ENCODE measurements at regions not wholly inside any gene's neighbourhood (a gene's known extent, or its start where the extent isn't known, plus 50 kb on each side); places are given as distances from the start of the nearest gene placed in this dataset.

DNA sequence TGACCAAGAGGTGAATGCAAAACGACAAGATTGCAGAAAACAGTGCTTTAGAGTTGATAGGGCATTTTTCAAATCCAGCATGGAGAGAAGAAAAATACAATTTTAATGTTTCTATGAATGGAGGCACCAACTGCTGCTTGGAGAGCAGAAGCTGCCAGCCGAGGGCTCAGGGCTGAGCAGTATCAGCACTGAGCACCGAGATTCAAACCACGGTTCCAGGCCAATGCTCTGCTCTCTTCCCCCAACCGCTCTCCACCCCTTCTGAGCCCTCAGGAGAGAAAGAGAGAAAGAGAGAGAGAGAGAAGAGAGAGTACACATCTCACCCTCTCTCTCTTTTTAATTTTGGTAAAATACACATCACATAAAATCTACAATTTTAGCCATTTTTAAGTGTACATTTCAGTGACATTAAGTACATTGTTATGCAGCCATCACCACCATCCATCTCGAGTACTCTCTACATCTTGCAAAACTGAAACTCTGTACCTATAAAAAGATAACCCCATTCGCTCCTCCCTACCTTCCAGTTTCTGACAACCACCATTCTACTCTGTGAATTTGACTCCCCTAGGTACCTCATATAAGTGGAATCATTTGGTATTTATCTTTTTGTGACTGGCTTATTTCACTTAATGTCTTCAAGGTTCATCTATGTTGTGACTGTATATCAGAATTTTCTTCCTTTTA lies 333.3 kb downstream of the MIAT start:
- no peaks in the 10 kb centered on the region for H3K9me3 Mint-ChIP-seq
- ATAC-seq (replicated peaks in 1 of 2) = no peak
- no peak for DNase-seq
- no peaks in the 10 kb centered on the region for H3K36me3 Mint-ChIP-seq (ENCODE audit: insufficient read depth in 2 of 2)
- H3K4me3 Mint-ChIP-seq = no peak overlapping the region
- no peak overlapping the region for H3K27ac Mint-ChIP-seq
- H3K27me3 Mint-ChIP-seq (ENCODE audit: low read depth) = no peaks in the 10 kb centered on the region
- H3K4me1 Mint-ChIP-seq (ENCODE audit: low read depth) = no peaks in the 10 kb centered on the region

DNA sequence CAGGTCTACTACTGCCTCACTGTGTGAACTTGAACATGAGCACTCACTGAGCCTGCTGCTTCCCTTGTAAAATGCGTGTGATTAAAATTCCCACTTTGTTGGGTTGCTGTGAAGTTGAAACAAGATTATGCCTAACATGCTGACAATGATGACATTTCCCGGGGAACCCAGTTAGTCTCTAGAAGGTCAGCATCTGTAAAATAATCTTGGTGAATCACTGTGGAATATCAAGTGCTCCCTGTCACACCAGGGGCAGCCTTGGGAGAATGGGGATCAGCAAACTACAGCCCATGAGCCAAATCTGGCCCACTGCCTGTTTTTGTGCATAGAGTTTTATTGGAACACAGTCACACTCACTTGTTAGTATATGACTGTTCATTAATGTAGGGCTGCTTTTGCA lies 335.2 kb downstream of the MIAT start:
- H3K9me3 Mint-ChIP-seq = no peaks in the 10 kb centered on the region
- H3K36me3 Mint-ChIP-seq (ENCODE audit: insufficient read depth in 2 of 2) = no peaks in the 10 kb centered on the region

DNA sequence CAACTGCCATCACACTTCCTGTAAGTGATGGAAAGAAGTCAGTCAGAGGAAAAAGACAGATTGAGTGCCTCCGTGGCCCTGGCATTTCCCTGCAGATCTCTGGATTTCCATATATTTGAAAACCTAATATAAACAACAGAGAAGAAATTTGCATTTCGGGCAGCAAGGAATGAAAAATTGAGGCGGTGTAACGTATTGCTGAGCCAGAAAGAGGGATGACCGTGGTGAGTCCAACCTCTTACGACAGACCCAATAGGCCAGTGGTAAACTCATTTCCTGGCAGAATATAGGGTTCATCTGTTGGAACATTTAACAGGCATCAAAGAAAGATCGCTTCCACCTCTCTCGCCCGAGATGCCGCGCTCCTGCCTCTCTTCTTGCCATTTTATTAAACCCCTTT lies 336.5 kb downstream of the MIAT start:
- Mint-ChIP-seq H3K9me3 (no peaks in the 10 kb centered on the region), H3K27ac (no peak overlapping the region), H3K27me3 (ENCODE audit: low read depth) (no peaks in the 10 kb centered on the region), H3K4me3 (no peak overlapping the region), H3K36me3 (ENCODE audit: insufficient read depth in 2 of 2) (no peaks in the 10 kb centered on the region), H3K4me1 (ENCODE audit: low read depth) (no peaks in the 10 kb centered on the region)
- DNase-seq (no peak), ATAC-seq (replicated peaks in 1 of 2) (no peak)

More for the DNA sequence above, 335.2 kb downstream of the MIAT start:
- no peaks in the 10 kb centered on the region for H3K4me1 Mint-ChIP-seq (ENCODE audit: low read depth)
- ATAC-seq (replicated peaks in 1 of 2) (no peak), DNase-seq (no peak)
- no peak overlapping the region for H3K4me3 Mint-ChIP-seq
- no peak overlapping the region for H3K27ac Mint-ChIP-seq
- H3K27me3 Mint-ChIP-seq (ENCODE audit: low read depth) = no peaks in the 10 kb centered on the region

DNA sequence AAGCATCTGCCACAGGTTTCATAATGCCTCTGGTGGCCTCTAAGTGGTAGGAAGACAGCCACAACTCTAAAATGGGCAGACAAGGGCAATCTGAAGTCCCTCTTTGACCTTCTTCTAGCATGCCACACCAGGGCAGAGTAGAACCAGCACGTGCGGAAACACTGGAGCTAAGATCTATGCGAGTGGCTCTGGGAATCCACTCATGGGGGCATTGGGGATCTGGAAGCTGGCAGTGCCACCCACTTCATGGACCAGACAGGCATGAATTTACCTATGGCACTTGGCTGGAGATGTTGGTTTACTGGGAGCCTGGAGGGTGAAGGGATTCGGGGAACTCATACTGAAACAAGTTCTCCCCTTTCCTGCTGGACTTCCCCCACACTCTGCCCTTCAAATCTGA lies 337.4 kb downstream of the MIAT start:
- H3K27me3 Mint-ChIP-seq (ENCODE audit: low read depth) = no peaks in the 10 kb centered on the region
- no peak overlapping the region for H3K27ac Mint-ChIP-seq
- H3K4me3 Mint-ChIP-seq = no peak overlapping the region
- no peaks in the 10 kb centered on the region for H3K4me1 Mint-ChIP-seq (ENCODE audit: low read depth)
- no peak for ATAC-seq (replicated peaks in 1 of 2)
- H3K9me3 Mint-ChIP-seq = no peaks in the 10 kb centered on the region
- no peaks in the 10 kb centered on the region for H3K36me3 Mint-ChIP-seq (ENCODE audit: insufficient read depth in 2 of 2)
- no peak for DNase-seq

DNA sequence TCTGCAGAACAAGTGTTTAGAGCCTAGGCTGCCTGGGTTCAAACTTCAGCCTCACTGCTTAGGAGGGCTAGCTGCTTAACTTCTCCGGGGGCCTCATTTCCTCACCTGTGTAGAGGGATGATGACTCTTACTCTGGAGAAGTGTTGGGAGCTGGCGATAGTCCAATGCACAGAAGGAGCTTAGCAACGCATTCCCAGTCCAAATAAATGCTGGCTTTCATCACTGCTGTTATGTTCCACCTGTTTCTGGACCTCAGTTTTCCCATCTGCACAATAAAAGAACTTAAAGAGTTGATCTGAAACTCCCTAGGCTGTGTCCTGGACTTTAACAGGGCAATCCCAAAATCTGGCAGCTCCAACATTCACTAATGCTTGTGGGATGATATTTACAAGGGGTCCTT lies 337.8 kb downstream of the MIAT start:
- H3K4me3 Mint-ChIP-seq = no peak overlapping the region
- ATAC-seq (replicated peaks in 1 of 2) (no peak), DNase-seq (no peak)
- no peaks in the 10 kb centered on the region for H3K4me1 Mint-ChIP-seq (ENCODE audit: low read depth)
- H3K27ac Mint-ChIP-seq = no peak overlapping the region
- no peaks in the 10 kb centered on the region for H3K9me3 Mint-ChIP-seq
- no peaks in the 10 kb centered on the region for H3K36me3 Mint-ChIP-seq (ENCODE audit: insufficient read depth in 2 of 2)
- H3K27me3 Mint-ChIP-seq (ENCODE audit: low read depth) = no peaks in the 10 kb centered on the region

DNA sequence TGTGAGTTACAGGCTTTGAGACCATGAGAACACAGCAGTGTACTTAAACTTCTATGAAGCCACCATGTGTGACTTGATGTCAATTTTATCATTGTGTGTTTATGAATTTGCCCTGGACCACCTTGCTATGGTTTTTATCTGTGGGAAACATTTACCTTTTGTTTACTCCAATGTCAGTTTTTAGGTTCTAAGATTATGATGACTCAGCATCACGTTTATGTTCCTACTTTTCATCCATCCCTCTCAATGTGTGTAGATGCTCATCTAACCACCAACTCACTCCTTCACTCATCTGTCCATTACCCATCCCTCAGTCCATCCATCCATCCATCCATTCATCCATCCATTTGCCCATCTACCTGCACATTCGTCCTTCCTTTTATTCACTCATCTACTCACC lies 338.8 kb downstream of the MIAT start:
- Mint-ChIP-seq H3K9me3 (no peaks in the 10 kb centered on the region), H3K27ac (no peak overlapping the region), H3K36me3 (ENCODE audit: insufficient read depth in 2 of 2) (no peaks in the 10 kb centered on the region), H3K4me1 (ENCODE audit: low read depth) (no peaks in the 10 kb centered on the region), H3K4me3 (no peak overlapping the region), H3K27me3 (ENCODE audit: low read depth) (no peaks in the 10 kb centered on the region)
- ATAC-seq (replicated peaks in 1 of 2) = no peak
- no peak for DNase-seq

DNA sequence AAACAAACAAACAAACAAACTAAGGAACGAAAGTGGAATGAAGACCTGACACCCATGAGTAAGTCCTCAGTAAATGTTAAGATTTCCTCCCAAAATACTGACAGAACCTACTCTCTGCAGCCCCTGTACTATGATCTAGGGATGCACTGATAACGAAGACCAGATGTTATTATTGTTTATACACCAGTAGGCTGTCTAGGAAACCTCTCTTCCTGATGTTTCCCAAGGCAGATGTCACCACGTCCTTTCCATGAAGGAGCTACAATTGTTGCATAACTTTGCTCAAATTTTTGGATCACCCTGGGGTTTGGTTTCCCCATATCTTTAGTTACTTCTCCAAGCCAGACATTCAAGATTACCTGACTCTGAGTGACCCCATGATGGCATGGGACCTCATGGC lies 340.7 kb downstream of the MIAT start:
- no peak for ATAC-seq (replicated peaks in 1 of 2)
- H3K27me3 Mint-ChIP-seq (ENCODE audit: low read depth) = peaks cover 8% of the 10 kb centered on the region
- DNase-seq = no peak
- H3K9me3 Mint-ChIP-seq = no peaks in the 10 kb centered on the region
- no peaks in the 10 kb centered on the region for H3K4me1 Mint-ChIP-seq (ENCODE audit: low read depth)
- no peak overlapping the region for H3K27ac Mint-ChIP-seq
- no peak overlapping the region for H3K4me3 Mint-ChIP-seq
- no peaks in the 10 kb centered on the region for H3K36me3 Mint-ChIP-seq (ENCODE audit: insufficient read depth in 2 of 2)

DNA sequence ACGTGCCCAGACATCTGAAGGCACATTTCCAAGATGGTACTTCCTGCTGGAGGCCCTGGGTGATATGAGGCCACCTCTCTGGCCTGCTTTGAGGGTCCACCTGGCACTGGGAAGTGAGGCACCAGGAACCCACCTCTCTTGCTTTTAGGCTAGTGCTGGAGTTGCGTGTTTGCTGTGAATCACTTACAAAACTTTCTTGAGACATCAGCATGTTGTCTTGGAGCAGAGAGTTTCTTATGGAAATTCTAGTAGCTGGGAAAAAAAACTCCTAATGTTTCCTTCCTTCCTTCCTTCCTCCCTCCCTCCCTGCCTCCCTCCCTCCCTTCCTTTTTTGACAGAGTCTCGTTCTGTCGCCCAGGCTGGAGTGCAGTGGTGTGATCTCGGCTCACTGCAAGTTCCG lies 341.3 kb downstream of the MIAT start:
- no peak for ATAC-seq (replicated peaks in 1 of 2)
- Mint-ChIP-seq H3K27me3 (ENCODE audit: low read depth) (peaks cover 12% of the 10 kb centered on the region), H3K36me3 (ENCODE audit: insufficient read depth in 2 of 2) (no peaks in the 10 kb centered on the region), H3K4me3 (no peak overlapping the region), H3K27ac (no peak overlapping the region), H3K9me3 (no peaks in the 10 kb centered on the region), H3K4me1 (ENCODE audit: low read depth) (no peaks in the 10 kb centered on the region)
- DNase-seq = no peak

DNA sequence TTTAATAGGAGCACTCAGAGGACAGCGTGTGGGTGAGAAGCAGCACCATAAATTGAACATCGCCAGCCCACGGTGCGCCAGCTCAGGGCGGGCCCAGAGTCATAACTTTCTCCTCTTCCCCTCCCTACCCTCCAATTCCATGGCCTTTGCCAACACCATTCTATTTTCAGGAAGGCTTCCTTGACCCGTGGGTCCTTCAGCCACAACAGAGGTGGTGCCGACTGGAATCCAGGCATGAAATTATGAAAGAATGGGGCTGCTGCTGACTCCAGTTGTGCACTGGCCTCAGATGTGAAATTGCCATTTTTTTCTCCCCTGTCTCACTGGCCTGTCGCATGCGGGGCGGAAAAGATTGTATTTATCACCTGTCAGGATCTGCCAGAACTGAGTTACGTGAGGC lies 345.9 kb downstream of the MIAT start:
- no peak for ATAC-seq (replicated peaks in 1 of 2)
- peaks cover 12% of the 10 kb centered on the region for H3K27me3 Mint-ChIP-seq (ENCODE audit: low read depth)

DNA sequence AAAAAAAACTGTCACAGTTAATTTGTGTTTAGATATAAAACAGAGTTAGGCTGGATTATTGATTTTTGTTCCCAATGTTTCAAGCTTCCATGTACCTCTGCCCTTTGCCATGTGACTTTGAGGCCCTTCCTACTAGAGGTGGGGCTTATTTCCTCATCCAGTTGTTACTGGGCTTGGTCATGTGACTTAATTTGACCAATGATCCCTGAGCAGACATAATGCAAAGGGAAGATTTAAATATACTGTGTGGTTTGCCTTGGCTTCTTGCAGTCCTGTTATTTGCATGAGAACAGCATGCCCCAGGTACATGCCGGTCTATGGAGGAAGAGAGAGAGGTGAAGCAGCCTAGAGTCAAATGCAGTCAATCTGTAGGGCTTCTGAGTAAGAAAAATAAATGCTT lies 347.0 kb downstream of the MIAT start:
- no peaks in the 10 kb centered on the region for H3K4me1 Mint-ChIP-seq (ENCODE audit: low read depth)
- no peak for DNase-seq
- no peak overlapping the region for H3K4me3 Mint-ChIP-seq
- H3K27me3 Mint-ChIP-seq (ENCODE audit: low read depth) = peaks cover 12% of the 10 kb centered on the region
- ATAC-seq (replicated peaks in 1 of 2) = no peak
- no peaks in the 10 kb centered on the region for H3K9me3 Mint-ChIP-seq
- H3K36me3 Mint-ChIP-seq (ENCODE audit: insufficient read depth in 2 of 2) = no peaks in the 10 kb centered on the region
- H3K27ac Mint-ChIP-seq = no peak overlapping the region

More for the DNA sequence above, 345.9 kb downstream of the MIAT start:
- Mint-ChIP-seq H3K9me3 (no peaks in the 10 kb centered on the region), H3K36me3 (ENCODE audit: insufficient read depth in 2 of 2) (no peaks in the 10 kb centered on the region), H3K4me3 (no peak overlapping the region), H3K27ac (no peak overlapping the region), H3K4me1 (ENCODE audit: low read depth) (no peaks in the 10 kb centered on the region)
- no peak for DNase-seq

DNA sequence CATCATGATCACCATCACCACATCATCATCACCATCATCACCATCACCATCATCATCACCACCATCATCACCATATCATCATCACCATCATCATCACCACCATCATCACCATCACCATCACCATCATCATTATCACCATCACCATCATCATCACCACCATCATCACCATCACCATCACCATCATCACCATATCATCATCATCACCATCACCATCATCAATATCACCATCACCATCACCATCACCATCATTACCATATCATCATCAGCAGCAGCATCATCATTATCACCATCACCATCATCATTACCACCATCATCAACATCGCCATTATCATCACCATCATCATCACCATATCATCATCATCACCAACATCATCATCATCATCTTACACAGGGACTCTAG lies 351.1 kb downstream of the MIAT start:
- DNase-seq = no peak
- Mint-ChIP-seq H3K36me3 (ENCODE audit: insufficient read depth in 2 of 2) (no peaks in the 10 kb centered on the region), H3K27ac (no peak overlapping the region), H3K9me3 (no peaks in the 10 kb centered on the region), H3K4me3 (no peak overlapping the region), H3K27me3 (ENCODE audit: low read depth) (peaks cover under 1% of the 10 kb centered on the region), H3K4me1 (ENCODE audit: low read depth) (no peaks in the 10 kb centered on the region)
- no peak for ATAC-seq (replicated peaks in 1 of 2)

DNA sequence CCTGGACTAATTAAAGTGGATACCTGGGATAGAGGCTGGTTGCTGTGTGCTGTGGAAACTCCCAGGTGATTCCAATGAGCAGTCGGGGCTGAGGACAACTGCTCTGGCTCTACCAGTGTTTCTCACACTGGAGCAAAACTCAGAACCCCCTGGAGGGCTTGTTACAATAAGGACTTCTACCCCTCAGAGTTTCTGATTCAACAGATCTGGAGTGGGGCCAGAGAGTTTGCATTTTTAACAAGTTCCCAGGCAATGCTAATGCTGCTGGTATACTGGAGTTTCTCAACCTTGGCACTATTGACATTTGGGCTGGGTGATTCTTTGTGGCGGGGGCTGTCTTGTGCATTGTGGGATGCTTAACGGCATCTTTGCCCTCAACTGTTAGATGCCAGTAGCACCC lies 353.7 kb downstream of the MIAT start:
- H3K36me3 Mint-ChIP-seq (ENCODE audit: insufficient read depth in 2 of 2) = no peaks in the 10 kb centered on the region
- no peak overlapping the region for H3K4me3 Mint-ChIP-seq
- H3K27me3 Mint-ChIP-seq (ENCODE audit: low read depth) = no peaks in the 10 kb centered on the region
- H3K4me1 Mint-ChIP-seq (ENCODE audit: low read depth) = no peaks in the 10 kb centered on the region
- no peak for DNase-seq
- no peaks in the 10 kb centered on the region for H3K9me3 Mint-ChIP-seq
- ATAC-seq (replicated peaks in 1 of 2) = no peak
- no peak overlapping the region for H3K27ac Mint-ChIP-seq

DNA sequence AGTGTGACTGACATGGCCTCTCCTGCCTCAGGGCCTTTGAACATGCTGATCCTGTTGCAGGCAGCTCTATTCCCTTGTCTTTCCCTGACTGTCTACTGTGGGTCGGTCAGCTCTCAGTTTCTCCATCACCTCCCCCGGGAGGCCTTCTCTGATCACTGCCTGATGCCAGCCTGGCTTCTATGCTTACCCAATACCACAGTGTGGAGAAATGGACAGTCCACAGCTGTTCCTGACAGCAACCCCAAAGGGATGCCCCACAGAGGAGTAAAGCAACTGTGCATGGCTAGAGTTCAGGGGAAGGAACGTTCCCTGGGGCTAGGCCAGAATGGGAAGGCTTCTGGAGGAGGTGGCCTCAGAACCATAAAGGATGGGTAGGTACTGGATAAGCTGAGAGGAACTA lies 354.3 kb downstream of the MIAT start:
- no peaks in the 10 kb centered on the region for H3K27me3 Mint-ChIP-seq (ENCODE audit: low read depth)
- no peak overlapping the region for H3K27ac Mint-ChIP-seq
- no peaks in the 10 kb centered on the region for H3K4me1 Mint-ChIP-seq (ENCODE audit: low read depth)
- H3K9me3 Mint-ChIP-seq = no peaks in the 10 kb centered on the region
- DNase-seq (no peak), ATAC-seq (replicated peaks in 1 of 2) (no peak)
- no peaks in the 10 kb centered on the region for H3K36me3 Mint-ChIP-seq (ENCODE audit: insufficient read depth in 2 of 2)
- no peak overlapping the region for H3K4me3 Mint-ChIP-seq

DNA sequence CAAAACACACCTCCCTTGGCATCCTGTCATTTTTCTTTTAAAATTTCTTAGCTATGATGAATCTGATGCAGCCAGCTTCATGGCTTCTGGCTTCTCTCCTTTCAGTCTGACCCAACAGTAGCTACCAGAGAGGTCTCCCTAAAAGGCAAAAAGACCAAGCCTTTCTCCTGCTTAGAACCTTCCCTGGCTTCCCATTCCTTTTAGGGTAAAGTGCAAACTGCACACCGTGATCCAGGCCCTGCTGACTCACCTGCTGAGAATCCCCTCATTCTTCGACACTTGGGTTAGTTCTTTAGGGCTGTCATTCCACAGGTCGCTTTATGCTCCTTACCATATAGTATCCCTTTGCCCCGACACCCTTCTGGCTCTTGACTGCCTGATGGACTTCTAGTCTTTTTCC lies 362.4 kb downstream of the MIAT start:
- DNase-seq = no peak
- peaks cover 2% of the 10 kb centered on the region in 2 donors for H3K9me3 Mint-ChIP-seq
- no peak overlapping the region for H3K27ac Mint-ChIP-seq
- no peak for ATAC-seq (replicated peaks in 1 of 2)
- no peaks in the 10 kb centered on the region for H3K4me1 Mint-ChIP-seq (ENCODE audit: low read depth)
- H3K27me3 Mint-ChIP-seq (ENCODE audit: low read depth) = peaks cover 18% of the 10 kb centered on the region
- H3K36me3 Mint-ChIP-seq (ENCODE audit: insufficient read depth in 2 of 2) = no peaks in the 10 kb centered on the region
- no peak overlapping the region for H3K4me3 Mint-ChIP-seq
